NCI-H2196 (cell line): ENCODE measurements at regions not wholly inside any gene's neighbourhood (a gene's known extent, or its start where the extent isn't known, plus 50 kb on each side); places are given as distances from the start of the nearest gene placed in this dataset.

Experiments used
- DNase-seq: peaks from one replicate; lab custom pipeline; 2025; ENCODE audit not compliant: unreplicated experiment; lab: John Stamatoyannopoulos, UW

DNA sequence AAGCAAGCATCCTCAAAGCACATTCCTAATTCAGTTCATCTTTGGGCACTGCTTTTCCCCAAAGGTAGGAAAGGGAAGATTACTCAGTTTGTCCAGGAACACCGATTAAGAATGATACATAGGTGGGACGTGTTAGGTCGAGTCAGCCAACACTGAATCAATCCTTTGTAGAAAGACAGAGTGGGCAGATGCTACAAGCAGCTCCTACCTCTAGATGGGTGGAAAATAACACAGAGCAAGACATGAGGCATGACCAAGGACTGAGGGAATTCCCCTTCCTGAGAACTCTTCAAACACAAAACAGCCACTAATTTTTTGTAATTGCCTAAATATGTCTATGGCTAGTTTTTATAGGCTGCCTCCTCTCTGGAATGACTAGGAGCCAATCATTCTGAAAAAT, 331.7 kb downstream of the HNRNPD start:
- DNase-seq, result no peak

DNA sequence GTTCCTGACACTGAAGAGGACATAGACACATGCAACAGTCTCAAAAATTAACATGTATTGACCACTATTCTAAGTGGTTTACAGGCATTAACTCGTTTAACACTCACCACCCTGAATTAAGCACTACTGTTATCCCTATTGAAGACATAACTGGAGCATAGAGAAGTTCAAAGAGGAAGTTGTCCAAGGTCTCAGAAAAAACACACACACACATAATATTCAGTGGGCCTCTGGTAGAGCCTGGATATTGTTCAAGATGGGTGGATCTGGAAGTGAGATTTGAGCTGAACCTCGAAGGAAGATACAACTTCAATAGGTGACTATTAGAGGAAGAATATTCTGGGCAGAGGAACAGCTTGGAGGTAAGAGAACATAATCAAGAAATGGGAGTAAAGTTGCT, 334.9 kb downstream of the HNRNPD start:
- no peak for DNase-seq

DNA sequence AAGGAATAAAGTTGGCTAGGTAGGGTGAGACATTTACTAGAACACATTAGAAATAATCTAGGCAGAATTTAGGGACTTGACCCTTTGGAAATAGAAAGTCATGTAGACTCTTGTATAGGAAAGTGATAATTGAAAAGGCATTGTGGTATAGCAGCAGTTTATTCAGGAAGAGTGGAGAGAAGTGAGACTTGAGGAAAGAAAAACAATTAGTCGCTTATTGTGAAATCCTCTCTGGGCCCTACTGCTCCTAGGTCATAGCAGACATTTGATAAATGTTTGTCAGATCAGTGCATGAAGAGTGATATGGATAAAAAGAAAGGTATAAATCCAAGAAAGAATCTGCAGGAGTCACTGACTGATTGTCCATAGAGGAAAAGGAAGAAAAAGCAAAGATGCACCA, 337.6 kb downstream of the HNRNPD start:
- no peak for DNase-seq

DNA sequence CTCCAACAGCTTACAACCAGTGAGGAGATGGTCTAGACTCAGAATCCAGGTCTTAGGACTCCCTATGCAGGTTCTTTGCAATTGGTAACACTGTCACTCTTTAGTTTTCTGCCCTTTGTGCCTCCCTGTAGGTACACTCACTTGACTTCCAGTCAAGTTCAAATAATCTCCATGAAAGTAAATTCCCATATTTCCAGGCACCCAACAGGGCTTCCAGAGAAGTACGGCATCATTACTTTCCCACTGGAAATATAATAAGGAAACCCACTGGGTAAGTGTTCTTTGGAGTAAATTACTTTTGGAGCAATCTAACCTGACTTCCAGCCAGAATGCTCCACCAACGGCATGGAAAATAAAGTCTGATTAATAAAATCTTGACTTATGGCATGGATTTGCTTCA, 338.9 kb downstream of the HNRNPD start:
- DNase-seq, result no peak

DNA sequence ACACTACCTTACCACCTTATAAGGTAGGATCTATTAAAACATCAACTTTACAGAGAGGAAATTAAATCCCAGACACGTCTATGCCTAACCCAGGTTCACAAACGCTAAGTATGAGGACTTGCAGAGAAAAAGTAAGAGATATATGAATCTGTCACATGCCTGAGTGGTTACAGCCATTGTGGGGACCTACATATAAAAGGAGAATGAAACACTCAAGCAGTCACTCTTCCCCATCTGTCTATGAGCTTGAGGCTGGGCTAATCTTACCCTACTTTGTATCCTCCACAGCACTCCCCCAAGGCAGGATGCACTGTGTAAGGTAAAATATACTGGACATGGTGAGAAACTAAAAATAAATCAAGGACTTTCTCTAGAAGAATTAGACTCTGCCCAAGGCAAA, 339.9 kb downstream of the HNRNPD start:
- no peak for DNase-seq

DNA sequence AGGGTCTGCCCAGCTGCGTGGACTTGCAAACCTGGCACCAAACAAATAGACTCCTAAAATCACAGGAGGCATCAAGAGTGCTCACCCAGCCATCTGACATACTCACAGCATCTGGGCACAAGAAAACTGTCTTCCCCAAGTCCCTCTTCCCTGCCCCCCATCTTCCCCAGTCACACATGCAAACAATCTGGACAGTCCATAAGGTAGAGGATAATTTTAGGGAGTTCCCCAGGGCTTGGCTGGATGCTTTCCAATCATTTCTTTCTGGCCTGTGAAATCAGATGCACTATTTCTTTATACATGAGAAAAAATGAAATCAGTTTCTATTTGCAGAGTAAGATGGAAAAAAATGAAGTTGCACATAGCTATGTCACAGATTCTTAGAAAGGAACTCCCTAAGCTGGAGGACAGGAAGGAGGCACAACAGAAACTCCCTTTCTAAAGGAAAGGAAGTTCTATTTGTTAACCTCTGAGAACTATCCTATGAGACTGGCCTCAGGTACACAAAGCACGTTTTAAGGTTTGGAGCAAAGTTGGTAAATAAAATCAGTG, 342.3 kb downstream of the HNRNPD start:
- no peak for DNase-seq

DNA sequence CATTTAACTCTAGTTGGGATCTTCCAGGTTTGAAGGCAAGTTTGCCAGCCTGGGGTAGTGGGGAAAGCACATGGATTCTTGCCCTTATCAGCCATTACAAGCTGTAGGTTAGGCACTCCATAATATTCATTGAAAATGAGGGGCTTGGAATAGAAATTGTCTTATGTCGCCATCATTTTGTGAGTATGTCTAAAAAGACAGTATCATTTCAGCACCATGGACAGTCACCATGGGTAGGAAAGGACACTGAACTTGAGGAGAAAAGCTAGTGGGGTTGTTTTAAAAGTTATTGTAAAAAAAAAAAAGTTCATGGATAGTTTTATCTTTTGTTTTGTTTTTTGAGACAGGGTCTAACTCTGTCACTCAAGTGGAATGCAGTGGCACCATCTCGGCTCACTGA, 356.1 kb downstream of the HNRNPD start:
- no peak for DNase-seq

DNA sequence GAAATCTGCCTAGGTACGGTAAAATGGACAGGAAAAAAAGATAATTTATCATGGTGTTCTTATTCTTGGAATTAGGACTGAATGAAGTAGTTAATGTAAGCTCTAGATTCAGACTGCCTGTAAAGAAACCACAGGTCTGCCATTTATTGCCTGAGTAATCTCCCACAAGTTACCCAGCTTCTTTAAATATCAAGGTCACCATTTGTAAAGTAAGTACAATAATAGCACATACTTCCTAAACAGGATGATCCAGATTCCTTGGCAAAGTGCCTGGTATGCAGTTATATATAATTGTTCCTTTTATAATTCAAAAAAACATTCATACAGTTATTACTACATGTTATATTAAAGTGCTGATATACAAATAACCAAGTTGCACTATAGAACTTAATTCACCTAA, 368.6 kb downstream of the HNRNPD start:
- DNase-seq, result no peak

DNA sequence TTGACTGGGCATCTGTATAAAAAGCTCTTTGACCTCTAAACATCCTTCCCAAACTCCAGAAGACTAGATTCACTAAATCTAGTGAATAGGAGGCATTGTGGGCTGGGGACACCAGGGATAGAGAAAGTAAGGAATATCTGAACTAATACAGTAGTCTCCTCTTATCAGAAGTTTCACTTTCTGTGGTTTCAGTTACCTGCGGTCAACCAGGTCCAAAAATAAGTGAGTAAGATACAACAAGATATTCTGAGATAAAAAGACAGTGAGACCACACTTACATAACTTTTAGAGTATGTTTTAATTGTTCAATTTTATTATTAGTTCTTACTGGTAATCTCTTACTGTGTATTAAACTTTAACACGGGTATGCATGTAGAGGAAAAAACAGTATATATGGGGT, 376.5 kb downstream of the HNRNPD start:
- DNase-seq, result no peak

DNA sequence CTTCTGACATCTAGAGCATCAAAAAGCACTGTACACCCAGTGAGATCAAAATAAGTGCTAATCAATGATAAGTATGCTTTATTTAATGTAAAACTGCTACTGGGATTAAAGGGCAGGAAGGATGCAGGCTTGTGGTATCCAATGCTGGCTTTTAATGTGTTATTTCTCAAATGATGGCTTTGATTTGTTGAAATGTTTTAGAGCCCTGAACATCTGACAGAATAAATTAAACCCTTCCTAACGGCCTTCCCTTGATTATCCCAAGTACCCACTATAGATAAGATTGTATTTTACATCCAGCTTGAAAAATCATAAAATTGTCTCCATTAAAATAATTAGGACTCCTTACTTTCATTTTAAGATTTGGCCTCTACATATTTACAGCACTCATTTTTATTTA, 382.9 kb downstream of the HNRNPD start:
- DNase-seq, result no peak

DNA sequence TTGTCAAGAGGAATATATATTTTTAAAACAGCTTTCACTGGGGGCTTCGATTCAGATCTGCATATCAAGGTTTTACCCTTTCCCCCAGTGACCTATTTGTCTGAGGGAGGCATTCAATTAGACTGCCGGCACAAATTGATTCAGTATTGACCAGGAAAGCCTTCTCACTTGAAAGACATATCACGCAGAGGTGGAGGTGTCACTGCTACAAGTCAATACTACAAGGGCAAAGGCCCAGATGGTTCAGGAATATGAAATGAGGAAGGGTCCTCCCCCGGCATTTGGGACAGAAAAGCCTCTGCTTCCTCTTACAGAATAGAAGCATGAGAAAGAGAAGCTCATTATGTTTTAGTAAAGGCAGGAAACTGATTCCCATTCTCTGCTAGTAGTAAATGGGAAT, 383.6 kb downstream of the HNRNPD start:
- no peak for DNase-seq

DNA sequence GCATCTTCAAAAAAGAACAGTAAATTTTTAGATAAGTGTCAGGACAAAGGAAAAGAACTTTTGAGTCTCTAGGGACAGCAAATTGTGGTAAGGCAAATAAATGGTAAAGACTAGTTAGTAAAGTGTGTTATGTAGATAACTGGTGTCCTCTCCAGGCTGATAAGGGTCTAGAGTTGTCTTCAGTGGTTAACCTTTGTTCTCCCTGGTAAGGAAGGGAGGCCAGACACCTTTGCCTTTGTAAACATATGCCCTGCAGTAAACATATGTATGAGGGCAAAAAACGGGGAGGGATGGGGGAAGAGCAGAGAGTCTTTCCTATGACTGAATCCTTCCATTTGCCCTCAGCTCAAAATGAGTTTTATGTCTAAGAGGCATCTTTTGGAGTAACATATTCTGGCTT, 384.6 kb downstream of the HNRNPD start:
- DNase-seq, result no peak

DNA sequence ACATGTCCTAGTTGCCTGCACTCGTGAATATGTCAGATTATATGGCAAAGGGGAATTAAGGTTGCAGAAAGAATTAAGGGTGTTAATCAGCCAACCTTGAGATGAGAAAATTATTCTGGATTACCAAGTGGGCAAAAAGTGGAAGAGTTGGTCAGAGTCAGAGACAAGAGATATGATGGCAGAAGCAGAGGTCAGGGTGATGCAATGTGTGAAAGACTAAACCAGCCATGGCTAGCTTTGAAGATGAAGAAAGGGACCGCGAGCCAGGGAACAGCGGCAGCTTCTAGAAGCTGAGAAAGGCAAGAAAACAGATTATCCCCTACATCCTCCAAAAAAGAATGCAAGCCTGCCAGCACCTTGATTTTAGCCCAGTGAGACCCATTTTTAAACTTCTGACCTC, 385.6 kb downstream of the HNRNPD start:
- no peak for DNase-seq

DNA sequence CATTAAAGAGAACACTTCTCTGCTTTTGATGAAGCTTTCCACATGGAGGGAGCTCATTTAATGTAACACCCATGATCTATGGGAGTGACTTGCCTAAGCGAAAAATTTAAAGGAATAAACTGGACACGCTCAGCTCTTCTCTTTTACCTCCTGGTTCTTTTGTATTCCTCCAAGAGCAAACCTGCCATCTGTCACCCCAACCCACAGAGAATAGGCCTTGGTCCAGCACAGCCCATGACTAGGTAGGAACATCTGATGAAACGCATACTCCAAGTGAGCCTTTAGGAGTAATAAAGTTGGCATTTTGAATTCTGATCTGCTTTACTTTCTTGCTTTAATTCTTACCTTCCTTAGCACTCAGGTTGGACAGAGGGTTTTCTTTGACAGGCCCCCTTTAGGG, 389.0 kb downstream of the HNRNPD start:
- DNase-seq, result no peak

DNA sequence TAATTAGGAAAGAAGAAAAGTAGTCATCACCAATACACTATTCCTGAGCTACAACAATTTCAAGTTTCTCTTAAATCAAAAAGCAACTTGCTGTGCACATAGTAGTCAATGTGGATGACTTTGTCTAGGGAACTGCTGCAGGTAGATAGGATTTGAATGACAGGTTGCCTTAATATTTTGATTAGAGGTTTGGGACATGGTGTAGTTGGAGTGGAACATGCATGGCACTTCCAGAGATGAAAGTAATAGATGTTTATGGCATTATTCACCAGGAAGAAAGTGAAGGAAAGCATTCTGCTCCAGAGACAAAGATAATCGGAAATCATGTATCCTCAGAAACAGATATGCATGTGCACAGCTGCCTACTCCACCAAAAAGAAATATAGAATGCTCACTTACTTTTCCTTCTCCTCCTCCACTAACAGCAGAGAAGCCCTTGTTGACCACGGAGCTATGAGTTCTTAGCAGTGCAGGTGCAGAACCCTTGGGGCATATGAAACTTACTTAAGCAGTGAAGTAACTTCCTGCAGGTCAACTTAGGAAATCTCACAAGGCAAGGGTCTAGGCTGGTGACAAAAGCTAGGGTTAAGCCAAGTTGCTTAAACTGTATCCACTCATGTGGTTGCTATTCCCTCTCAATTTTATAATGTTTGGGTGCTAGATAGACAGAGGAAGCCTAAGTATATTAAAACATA, 390.8 kb downstream of the HNRNPD start:
- DNase-seq, result no peak

DNA sequence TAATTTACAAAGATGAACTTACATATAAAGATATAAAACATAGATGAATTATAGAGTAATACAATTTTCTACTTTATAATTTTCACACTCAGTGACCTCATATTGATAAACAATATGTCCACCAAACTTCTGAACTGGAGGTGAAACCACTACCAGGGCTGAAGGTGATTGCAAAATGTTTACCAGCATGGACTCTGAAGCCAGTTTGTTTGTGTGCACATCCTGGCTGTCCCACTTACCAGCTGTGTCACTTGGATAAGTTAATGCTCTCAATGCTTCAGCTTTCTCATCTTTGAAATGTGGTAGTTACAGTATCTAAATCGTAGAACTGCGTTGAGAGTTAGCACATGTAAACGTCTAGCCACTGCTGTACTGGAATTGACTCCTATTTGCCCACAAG, 392.6 kb downstream of the HNRNPD start:
- DNase-seq, result no peak

DNA sequence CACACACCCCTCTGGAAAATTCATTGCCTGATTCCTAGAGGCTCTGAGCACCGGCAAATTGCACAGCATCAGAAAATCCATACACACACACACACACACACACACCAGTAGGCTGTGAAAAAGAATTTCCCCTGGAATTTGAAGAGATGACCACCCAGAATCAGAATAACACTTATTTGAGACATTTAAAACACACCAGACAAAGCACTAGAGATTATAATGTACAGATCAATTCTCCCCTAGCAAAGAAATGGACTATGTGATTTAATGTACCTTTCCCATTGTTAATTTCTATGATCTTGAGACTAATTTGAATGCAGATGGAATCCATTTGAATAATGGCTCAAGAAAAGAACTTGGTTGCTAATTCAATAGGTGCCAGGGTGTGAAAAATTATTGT, 399.3 kb downstream of the HNRNPD start:
- no peak for DNase-seq

DNA sequence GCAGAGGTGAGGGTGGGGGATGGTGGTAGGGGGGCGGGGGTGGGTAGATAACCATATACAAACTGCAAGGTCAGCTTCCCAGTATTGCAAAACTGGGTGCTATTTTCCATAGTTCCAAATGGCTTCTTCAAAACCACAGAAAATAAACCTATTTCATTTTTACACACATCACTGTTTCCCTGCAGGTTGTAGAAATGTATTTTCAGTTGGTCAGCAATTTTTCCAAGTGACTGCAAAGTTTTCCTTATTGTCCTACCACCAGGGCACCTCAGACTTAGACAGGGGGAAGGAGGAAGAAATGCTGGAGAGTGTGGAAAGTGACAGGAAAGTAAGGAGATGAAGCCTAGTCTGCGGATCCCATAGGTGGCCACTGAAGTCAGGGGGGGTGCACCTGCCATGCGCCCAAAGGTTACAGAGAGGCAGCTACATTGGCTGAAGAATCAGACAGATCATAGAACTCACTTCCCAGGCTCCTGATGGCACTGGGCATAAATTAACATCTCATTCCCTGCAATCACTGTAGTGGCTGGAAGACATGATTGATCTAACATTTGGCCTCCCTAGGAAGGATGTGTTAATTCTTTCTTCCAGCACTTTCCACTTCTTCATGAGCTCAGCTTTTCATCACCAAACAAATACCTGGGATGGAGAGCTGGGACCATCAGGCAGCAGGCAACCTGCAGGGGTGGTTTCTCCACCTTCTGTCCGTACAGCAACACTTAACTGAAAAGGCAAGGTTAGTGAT, 402.0 kb downstream of the HNRNPD start:
- no peak for DNase-seq

DNA sequence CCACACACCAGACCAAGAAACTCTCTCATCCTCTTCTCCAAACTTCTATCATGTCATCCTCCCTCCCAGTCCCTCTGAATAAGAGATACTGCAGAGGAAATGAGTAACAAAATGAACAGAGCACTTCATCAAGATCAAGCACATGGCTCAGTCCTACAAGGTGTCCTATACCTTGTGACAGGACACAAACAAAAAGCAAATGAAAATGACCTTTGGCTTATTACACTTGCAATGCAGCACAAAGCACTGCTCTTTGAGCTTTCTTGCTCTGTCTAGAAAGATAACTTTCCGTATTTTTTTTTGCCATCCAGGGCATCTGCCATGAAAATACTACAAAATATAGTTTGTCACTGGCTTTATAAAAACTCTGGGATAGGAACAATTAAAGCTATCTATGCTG, 402.7 kb downstream of the HNRNPD start:
- DNase-seq, result no peak

DNA sequence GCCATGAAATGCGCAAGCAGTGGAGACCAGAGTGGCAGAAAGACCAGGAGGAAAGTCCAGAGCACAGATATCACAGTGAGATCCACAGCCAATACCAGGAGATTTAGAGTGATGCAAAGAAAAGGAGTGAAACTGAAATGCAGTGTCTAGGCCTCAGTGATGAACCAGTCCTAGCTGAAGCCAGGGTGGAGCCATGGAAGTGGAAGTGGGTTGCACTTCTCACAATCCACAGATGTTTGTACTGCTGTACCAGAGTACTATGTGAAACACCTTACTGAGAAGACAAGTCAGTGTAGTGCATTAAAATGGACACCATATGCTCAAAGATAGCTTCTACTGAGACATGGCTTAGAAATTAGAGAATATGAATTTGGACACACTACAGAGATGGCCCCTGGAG, 403.3 kb downstream of the HNRNPD start:
- no peak for DNase-seq

DNA sequence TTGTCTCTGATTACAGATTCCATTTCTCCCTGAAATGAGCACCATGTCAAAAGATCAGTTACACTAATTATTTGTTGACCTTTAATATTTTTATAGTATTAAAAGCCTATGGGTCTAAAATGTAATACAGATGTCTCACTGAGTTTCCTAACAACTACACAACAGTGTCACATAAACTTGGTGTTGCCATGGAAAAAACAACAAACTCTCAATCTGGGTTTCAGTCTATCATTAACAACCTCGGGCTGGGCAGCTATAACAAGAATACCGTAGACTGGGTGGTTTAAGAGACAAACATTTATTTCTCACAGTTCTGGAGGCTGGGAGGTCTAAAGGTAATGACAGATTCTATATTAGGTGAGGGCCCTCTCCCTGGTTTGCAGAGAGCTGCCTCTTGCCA, 407.1 kb downstream of the HNRNPD start:
- DNase-seq, result no peak

DNA sequence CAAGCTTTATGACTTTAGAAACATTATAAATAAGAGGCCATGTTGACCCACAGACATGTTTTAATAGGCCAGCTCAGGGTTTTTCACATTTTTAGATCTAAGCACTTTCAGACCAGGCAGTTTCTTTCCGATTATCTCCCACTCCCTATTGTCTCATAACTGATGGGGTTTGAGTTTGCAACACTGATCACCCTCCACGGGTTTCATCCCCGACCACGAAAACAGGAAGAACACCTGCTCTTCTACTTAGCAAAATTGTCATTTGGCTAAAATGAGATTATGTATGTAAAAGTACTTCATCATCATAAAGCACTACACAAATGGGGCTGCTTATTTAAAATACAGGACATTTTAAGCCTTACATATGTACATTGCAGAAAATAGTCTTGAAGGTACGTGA, 407.9 kb downstream of the HNRNPD start:
- no peak for DNase-seq

DNA sequence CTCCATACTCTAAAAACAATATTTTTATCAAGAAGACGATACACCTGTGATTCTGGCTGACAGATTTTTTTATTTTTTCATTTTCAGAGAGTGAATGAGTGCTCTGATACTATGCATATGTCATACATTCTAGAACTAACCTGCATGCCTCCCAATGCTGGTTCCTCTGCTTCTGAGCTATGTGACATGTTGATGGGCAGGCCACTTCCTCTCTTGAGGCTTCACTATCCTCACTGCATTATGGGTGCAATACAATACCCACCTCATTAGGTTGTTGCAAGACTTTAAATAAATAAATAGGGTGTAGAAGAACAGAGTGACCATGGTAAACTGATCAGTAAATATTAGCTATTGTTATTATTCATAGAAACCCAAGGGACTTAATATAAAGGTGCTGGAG, 408.3 kb downstream of the HNRNPD start:
- DNase-seq, result no peak
